Uterus (tissue), 3 donors: ENCODE measurements at regions not wholly inside any gene's neighbourhood (a gene's known extent, or its start where the extent isn't known, plus 50 kb on each side); places are given as distances from the start of the nearest gene placed in this dataset.

ENCODE experiments used
- DNase-seq, 2 donors: peaks; one replicate each; pipeline ENCODE4 v3.0.0-alpha.2; 2019 to 2020
- H3K27ac ChIP-seq, 2 donors: fragments of 200-600 bp; sonication (generic); 1 replicate in 1 of 2; 2 replicates in 1 of 2; pipeline ENCODE4 v1.5.1; 2016 to 2018
- H3K27me3 ChIP-seq, 2 donors: fragments of 200-600 bp; sonication (generic); one replicate each; pipeline ENCODE4 v1.5.1; 2018 to 2019; ENCODE audit warnings: control low read depth in 1 of 2
- H3K36me3 ChIP-seq, 2 donors: fragments of 200-600 bp; sonication (generic); one replicate each; pipeline ENCODE4 v1.5.1; 2019; ENCODE audit warnings: control low read depth in 1 of 2
- H3K4me1 ChIP-seq, 2 donors: fragments of 200-600 bp; sonication (generic); one replicate each; pipeline ENCODE4 v1.5.1; 2018 to 2019; ENCODE audit warnings: control low read depth in 1 of 2
- H3K4me3 ChIP-seq, 2 donors: fragments of 200-600 bp; sonication (generic); 1 replicate in 1 of 2; 2 replicates in 1 of 2; pipeline ENCODE4 v1.5.1; 2018 to 2019; ENCODE audit warnings: mild to moderate bottlenecking in 1 of 2
- H3K9me3 ChIP-seq, 2 donors: fragments of 200-600 bp; sonication (generic); one replicate each; pipeline ENCODE4 v1.5.1; 2019; ENCODE audit warnings: control low read depth in 1 of 2
- CTCF ChIP-seq, 4 experiments: fragments of 200-600 bp in 2 of 4; fragments of 450-650 bp in 2 of 4; sonication (generic) in 2 of 4; IDR thresholded peaks; one replicate each; pipeline ENCODE4 v1.5.1; 2016 to 2019; ENCODE audit warnings: antibody characterized with exemption in 4 of 4, mild to moderate bottlenecking in 2 of 4, moderate library complexity in 1 of 4
- POLR2A ChIP-seq, 2 donors: fragments of 450-650 bp; IDR thresholded peaks; one replicate each; pipeline ENCODE4 v1.6.1; 2016; ENCODE audit warnings: antibody characterized with exemption in 2 of 2, mild to moderate bottlenecking in 1 of 2, moderate library complexity in 1 of 2
- intact Hi-C: fragments of 100-400 bp; cut with DNase I; formaldehyde crosslinking; loops from one replicate; pipeline ENCODE4 v1.15.1; 2023; ENCODE audit warnings: low total_unique reads
- donor health status: DM: yes; HTN: yes; CAD: no.

DNA sequence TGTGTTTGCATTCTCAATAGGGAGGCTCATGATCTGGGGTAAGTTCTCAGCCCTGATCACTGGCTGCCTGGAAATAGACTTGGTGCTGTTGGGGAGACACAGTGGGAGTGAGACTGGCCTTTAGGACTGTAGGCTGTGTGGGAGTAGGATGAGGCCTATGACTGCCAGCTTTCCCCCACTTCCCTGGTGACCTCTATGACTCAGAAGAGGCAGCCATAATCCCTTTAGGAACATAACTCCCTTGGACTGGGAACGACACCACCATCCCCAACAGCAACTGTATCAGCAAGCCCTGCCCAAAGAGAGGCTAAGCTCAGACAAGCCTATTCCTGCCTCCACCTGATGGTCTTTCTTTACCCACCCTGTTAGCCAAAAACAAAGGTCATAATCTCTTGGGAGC, 91.3 kb downstream of the SUCNR1 start:
- no peak overlapping the region for H3K27ac ChIP-seq
- no peak for DNase-seq
- H3K4me1 ChIP-seq, result no peaks in the 10 kb centered on the region
- TF ChIP-seq CTCF (IDR thresholded peaks at IDR 0.05), result no peak
- TF ChIP-seq POLR2A (IDR thresholded peaks at IDR 0.05), result no peak
- intact Hi-C loops, result no loop called here
- H3K27me3 ChIP-seq, result no peaks in the 10 kb centered on the region
- no peaks in the 10 kb centered on the region for H3K9me3 ChIP-seq
- H3K36me3 ChIP-seq, result no peaks in the 10 kb centered on the region
- no peak overlapping the region for H3K4me3 ChIP-seq

DNA sequence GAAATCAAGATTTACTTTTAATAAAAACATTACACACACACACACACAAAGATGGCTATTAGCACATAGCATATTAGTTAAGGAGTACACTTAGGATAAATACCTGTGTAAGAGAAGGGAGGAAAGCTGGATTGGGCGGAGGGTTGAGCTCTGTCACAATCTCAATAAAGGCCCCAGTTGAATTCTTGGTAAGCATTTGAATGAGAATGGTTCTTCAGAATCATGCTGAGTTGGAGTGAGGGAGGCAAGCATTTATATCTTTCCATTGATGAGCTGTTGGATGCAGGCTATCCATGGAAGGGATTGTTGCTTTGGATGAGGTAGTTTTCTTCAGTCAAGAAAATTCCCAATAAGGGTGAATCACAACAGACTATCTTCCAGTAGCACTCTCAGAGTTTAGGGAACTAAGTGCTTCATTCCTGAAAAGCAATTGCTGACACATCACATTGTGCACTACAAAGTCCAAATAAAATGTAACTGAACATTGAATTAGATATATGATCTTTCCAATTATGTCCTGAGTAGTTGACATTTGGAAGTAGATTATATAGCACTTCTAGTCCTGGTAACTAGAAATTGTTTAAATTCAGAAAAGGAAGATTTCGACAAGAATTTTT, 95.7 kb downstream of the SUCNR1 start:
- TF ChIP-seq POLR2A (IDR thresholded peaks at IDR 0.05) (no peak), CTCF (IDR thresholded peaks at IDR 0.05) (no peak)
- Histone ChIP-seq H3K27me3 (no peaks in the 10 kb centered on the region), H3K27ac (no peak overlapping the region), H3K9me3 (no peaks in the 10 kb centered on the region), H3K4me3 (no peak overlapping the region), H3K4me1 (no peaks in the 10 kb centered on the region), H3K36me3 (no peaks in the 10 kb centered on the region)
- intact Hi-C loops, result no loop called here
- no peak for DNase-seq

- TF ChIP-seq POLR2A (IDR thresholded peaks at IDR 0.05) (no peak), CTCF (IDR thresholded peaks at IDR 0.05) (no peak)
- Histone ChIP-seq H3K4me1 (no peaks in the 10 kb centered on the region), H3K36me3 (no peaks in the 10 kb centered on the region), H3K27ac (no peak overlapping the region), H3K9me3 (no peaks in the 10 kb centered on the region), H3K27me3 (no peaks in the 10 kb centered on the region), H3K4me3 (no peak overlapping the region)
- no peak for DNase-seq
- intact Hi-C loops, result no loop called here
Observed at GRCh38 chr3:151971814-151972579, 98.6 kb downstream of the SUCNR1 start.

DNA sequence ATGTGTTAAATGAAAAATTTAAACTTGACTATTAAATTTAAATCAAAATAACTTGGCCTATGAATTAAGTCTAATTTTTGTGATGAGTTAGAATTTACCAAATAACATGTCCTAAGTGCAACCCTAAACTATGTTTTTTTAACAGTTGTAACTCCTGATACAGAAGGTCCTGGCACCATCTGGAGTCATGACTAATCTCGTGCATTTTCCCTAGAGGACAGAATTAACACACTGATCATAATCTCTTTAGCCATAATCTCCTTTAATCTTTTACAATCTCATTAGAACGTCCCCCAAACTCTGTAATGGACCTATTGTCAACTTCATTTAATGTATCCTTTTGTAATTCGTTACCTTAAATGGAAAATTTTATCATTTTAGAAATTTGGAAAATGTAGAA, 100.6 kb downstream of the SUCNR1 start:
- intact Hi-C loops, result no loop called here
- Histone ChIP-seq H3K27me3 (no peaks in the 10 kb centered on the region), H3K4me3 (no peak overlapping the region), H3K9me3 (no peaks in the 10 kb centered on the region), H3K27ac (no peak overlapping the region), H3K36me3 (no peaks in the 10 kb centered on the region), H3K4me1 (no peaks in the 10 kb centered on the region)
- TF ChIP-seq POLR2A (IDR thresholded peaks at IDR 0.05), result no peak
- no peak for TF ChIP-seq CTCF (IDR thresholded peaks at IDR 0.05)
- DNase-seq, result no peak

DNA sequence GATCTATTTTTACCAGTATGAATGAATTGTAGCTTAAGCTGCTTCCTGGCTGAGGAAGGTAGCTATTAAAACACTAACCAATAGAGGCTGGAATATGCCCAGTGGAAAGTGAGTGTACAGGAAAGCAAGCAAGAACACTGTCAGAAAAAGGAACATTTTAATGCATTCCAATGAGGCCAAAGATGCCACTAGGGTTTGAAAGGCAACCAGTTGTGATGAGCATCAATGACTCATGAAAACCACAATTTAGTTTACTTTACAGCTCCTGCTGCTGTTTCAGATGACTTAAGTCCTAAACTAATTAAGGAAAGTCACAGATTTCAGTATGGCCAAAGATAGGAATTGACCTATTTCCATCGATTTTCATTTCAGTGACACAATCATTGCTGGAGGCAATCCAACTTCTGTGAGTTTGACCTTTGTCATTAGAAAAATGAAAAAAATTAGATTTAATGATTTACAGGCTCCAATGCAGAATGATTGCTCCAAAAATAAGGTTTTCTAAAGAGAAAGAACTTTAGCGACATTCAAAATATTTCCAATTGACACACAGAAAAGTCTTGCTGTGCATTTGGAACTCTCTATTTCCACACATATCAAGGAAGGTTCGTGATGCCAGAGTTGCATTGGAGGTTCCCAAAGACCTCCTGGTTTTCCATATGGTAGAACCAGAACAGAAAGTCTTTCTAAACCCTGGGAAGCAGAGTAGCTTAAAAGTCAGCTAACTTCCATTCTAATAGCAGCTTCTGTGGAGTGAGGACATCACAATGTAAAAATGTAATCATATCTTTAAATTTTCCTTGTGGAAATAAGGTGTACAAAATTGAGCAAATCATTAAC, 103.0 kb downstream of the SUCNR1 start:
- Histone ChIP-seq H3K36me3 (no peaks in the 10 kb centered on the region), H3K4me1 (no peaks in the 10 kb centered on the region), H3K27ac (peak overlapping the region in 1 of 2 donors; percentile 37), H3K9me3 (no peaks in the 10 kb centered on the region), H3K4me3 (no peak overlapping the region), H3K27me3 (no peaks in the 10 kb centered on the region)
- TF ChIP-seq POLR2A (IDR thresholded peaks at IDR 0.05), result no peak
- TF ChIP-seq CTCF (IDR thresholded peaks at IDR 0.05), result no peak
- intact Hi-C loops, result no loop called here
- DNase-seq, result no peak
